Cardiac fibroblast (primary cell): ENCODE measurements at regions not wholly inside any gene's neighbourhood (a gene's known extent, or its start where the extent isn't known, plus 50 kb on each side); places are given as distances from the start of the nearest gene placed in this dataset.

Experiments
- DNase-seq, 2 donors: peaks; one replicate each; pipeline versions ENCODE4 v3.0.0 to v3.0.0-alpha.2; 2010; ENCODE audit warnings: low read depth in 2 of 2
- H3K4me3 ChIP-seq, 2 donors: replicated peaks in 1 of 2; 1 replicate in 1 of 2; 2 replicates in 1 of 2; pipeline ENCODE4 v1.5.1; 2011; ENCODE audit warnings: low read depth in 2 of 2, low read length in 2 of 2, mild to moderate bottlenecking in 2 of 2, moderate library complexity in 1 of 2
- CTCF ChIP-seq: IDR thresholded peaks from one replicate; pipeline ENCODE4 v1.5.1; 2011; ENCODE audit warnings: low read depth, mild to moderate bottlenecking, low read length, inconsistent platforms

- no peak for TF ChIP-seq CTCF
These were observed 306.6 kb upstream of the N4BP1 start for GRCh38 chr16:48916566-48916965.

GRCh38 chr16:48914070-48914469 lies 304.1 kb upstream of the N4BP1 start:
- TF ChIP-seq CTCF: no peak
- DNase-seq: no peak
- H3K4me3 ChIP-seq: no peak overlapping the region

More at GRCh38 chr16:48916566-48916965, 306.6 kb upstream of the N4BP1 start:
- no peak for DNase-seq
- H3K4me3 ChIP-seq: no peak overlapping the region

- no peak overlapping the region for H3K4me3 ChIP-seq
- DNase-seq: no peak
- no peak for TF ChIP-seq CTCF
These were observed 303.4 kb upstream of the N4BP1 start for GRCh38 chr16:48913384-48913783.

DNA sequence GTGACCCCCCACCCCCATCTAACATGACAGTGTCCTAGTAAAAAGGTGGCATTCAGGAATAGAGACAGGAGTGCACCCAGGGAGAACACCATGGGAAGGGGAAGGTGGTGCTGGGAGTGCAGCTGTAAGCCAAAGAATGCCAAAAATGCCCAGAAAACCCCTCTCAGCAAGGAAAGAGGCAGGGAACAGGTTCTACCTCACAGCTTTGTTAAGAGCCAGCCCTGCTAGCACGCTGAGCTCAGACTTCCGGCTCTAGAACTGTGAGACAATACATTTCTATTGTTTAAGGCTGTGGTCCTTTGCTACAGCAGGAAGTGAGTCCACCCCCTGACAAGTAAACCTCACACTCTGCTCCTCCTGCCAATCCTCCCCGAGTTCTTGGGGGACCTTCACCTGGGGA lies 302.4 kb upstream of the N4BP1 start:
- DNase-seq: no peak
- H3K4me3 ChIP-seq: no peak overlapping the region
- TF ChIP-seq CTCF: no peak

DNA sequence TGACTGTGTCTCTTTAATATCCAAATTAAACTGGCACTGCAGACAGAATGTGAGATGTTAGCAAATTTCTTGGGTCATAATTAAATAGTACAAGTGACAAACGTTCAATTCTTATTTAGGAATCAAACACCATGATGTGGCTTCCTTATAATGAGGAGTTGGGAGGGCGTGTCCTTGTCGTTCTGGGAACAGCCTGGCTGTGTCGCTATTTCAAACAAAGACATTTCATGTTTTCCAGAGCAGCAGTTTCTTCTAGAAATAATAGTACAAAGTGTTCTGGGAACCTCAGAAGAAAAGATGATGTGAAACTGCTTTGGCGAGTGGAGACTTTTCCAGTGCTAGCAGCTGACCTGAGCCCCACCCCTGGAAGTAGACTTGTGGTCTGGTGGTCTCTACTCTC lies 301.7 kb upstream of the N4BP1 start:
- no peak for TF ChIP-seq CTCF

GRCh38 chr16:48910214-48910613 lies 300.2 kb upstream of the N4BP1 start:
- H3K4me3 ChIP-seq: no peak overlapping the region
- no peak for DNase-seq
- no peak for TF ChIP-seq CTCF

More for the DNA sequence above, 301.7 kb upstream of the N4BP1 start:
- DNase-seq: peak in 1 of 2 donors; percentile 2
- no peak overlapping the region for H3K4me3 ChIP-seq

- no peak for DNase-seq
- no peak for TF ChIP-seq CTCF
- H3K4me3 ChIP-seq: no peak overlapping the region
These were observed 299.3 kb upstream of the N4BP1 start for GRCh38 chr16:48909231-48909630.
